PC-9 (cell line): ENCODE measurements at regions not wholly inside any gene's neighbourhood (a gene's known extent, or its start where the extent isn't known, plus 50 kb on each side); places are given as distances from the start of the nearest gene placed in this dataset.

Source experiments
- BruUV-seq: library from RNA; stranded (reverse); fragments of 400-500 nt; replicated peaks from 2 replicates; lab custom pipeline; 2021; lab: Mats Ljungman, UMichigan
- CTCF ChIA-PET: fragments of 300-600 bp; sonication (Branson Sonifier 250); formaldehyde crosslinking; loops from one replicate; lab custom pipeline; 2022; ENCODE audit warnings: antibody characterized with exemption; lab: Charles Lee
- POLR2A ChIA-PET: fragments of 300-600 bp; sonication (Branson Sonifier 250); formaldehyde crosslinking; loops from one replicate; lab custom pipeline; 2022; ENCODE audit warnings: antibody characterized with exemption; ENCODE audit not compliant: unreplicated experiment; lab: Charles Lee
- DNase-seq, 2 experiments: peaks; one replicate each; pipeline versions ENCODE4 v3.0.0 to v3.0.0-alpha.2; 2015 to 2022; ENCODE audit warnings: mixed read lengths in 1 of 2
- H2AFZ ChIP-seq: fragments of 200-600 bp; sonication (generic); 2 replicates; pipeline ENCODE4 v1.8.1; 2017; ENCODE audit warnings: antibody characterized with exemption
- H3F3A ChIP-seq: fragments of 200-600 bp; sonication (generic); 2 replicates; pipeline ENCODE4 v1.8.1; 2017; ENCODE audit warnings: antibody characterized with exemption, mild to moderate bottlenecking, low read depth; ENCODE audit not compliant: insufficient read depth
- H3K27ac ChIP-seq: fragments of 200-600 bp; sonication (generic); 2 replicates; pipeline ENCODE4 v1.6.1; 2016; ENCODE audit warnings: mixed run types
- H3K27me3 ChIP-seq: fragments of 200-600 bp; sonication (generic); 2 replicates; pipeline ENCODE4 v1.6.1; 2016; ENCODE audit warnings: low read depth, mixed run types; ENCODE audit not compliant: insufficient read depth
- H3K36me3 ChIP-seq: fragments of 200-600 bp; sonication (generic); 2 replicates; pipeline ENCODE4 v1.6.1; 2016; ENCODE audit warnings: low read depth, mixed run types
- H3K4me1 ChIP-seq: fragments of 200-600 bp; sonication (generic); replicated peaks from 2 replicates; pipeline ENCODE4 v1.6.1; 2016; ENCODE audit warnings: mixed run types; ENCODE audit not compliant: insufficient read depth
- H3K4me2 ChIP-seq: fragments of 200-600 bp; sonication (generic); 2 replicates; pipeline ENCODE4 v1.6.1; 2017; ENCODE audit warnings: mixed run types
- H3K4me3 ChIP-seq: fragments of 200-600 bp; sonication (generic); 2 replicates; pipeline ENCODE4 v1.6.1; 2016; ENCODE audit warnings: mixed run types
- H3K79me2 ChIP-seq: fragments of 200-600 bp; sonication (generic); 2 replicates; pipeline ENCODE4 v1.6.1; 2017; ENCODE audit warnings: low read depth, mixed run types
- H3K9me2 ChIP-seq: fragments of 200-600 bp; sonication (generic); 2 replicates; pipeline ENCODE4 v1.8.1; 2017; ENCODE audit warnings: mild to moderate bottlenecking; ENCODE audit not compliant: insufficient read depth
- H3K9me3 ChIP-seq: fragments of 200-600 bp; sonication (generic); 2 replicates; pipeline ENCODE4 v1.8.1; 2016; ENCODE audit warnings: low read depth; ENCODE audit not compliant: insufficient read depth
- H4K20me1 ChIP-seq: fragments of 200-600 bp; sonication (generic); 2 replicates; pipeline ENCODE4 v1.8.1; 2017; ENCODE audit not compliant: insufficient read depth
- EZH2 ChIP-seq: fragments of 200-600 bp; sonication (generic); IDR thresholded peaks from 2 replicates; pipeline ENCODE4 v1.8.0; 2017; ENCODE audit warnings: antibody characterized with exemption, low read depth
- intact Hi-C: fragments of 100-400 bp; cut with micrococcal nuclease; formaldehyde crosslinking; loops from one replicate; pipeline ENCODE4 v1.10.0; 2022; ENCODE audit not compliant: unreplicated experiment
- TF ChIP-seq, protein P1 (sequence below): fragments of 200-600 bp; sonication (generic); conservative IDR thresholded peaks from 2 replicates; pipeline ENCODE4 v1.6.1; 2017; ENCODE audit warnings: mixed run types, antibody characterized with exemption, mild to moderate bottlenecking, moderate library complexity

DNA sequence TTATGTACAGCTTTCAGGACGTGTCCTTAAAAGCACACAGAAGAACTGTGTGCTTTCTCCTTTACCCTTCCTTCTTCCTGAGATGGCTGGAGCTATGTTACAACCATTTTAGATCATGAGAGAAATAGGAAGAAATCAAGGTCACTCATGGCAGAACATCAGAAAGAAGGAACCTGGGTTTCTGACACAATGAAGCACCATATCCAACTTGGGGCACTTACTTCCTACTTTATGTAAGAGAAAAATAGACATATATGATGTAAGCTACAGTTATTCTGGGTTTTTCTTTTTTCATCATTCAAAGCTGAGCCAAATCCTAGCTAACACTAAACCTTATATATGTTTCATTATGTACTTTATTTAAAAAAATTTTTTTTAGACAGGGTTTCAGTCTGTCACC, 79.5 kb downstream of the FAM161A start:
- ChIA-PET POLR2A (no interaction called here), CTCF (no interaction called here)
- intact Hi-C loops, result no loop called here
- no TSS peak for BruUV-seq
- Histone ChIP-seq H3K27ac (no peak overlapping the region), H3K27me3 (no peaks in the 10 kb centered on the region), H3K4me2 (no peak overlapping the region), H3K9me2 (no peaks in the 10 kb centered on the region), H4K20me1 (no peaks in the 10 kb centered on the region), H3K79me2 (no peaks in the 10 kb centered on the region), H2AFZ (no peak overlapping the region), H3F3A (peaks cover 14% of the 10 kb centered on the region), H3K4me1 (peaks cover 29% of the 10 kb centered on the region), H3K36me3 (no peaks in the 10 kb centered on the region), H3K4me3 (no peak overlapping the region), H3K9me3 (no peaks in the 10 kb centered on the region)
- TF ChIP-seq, protein P1, sequence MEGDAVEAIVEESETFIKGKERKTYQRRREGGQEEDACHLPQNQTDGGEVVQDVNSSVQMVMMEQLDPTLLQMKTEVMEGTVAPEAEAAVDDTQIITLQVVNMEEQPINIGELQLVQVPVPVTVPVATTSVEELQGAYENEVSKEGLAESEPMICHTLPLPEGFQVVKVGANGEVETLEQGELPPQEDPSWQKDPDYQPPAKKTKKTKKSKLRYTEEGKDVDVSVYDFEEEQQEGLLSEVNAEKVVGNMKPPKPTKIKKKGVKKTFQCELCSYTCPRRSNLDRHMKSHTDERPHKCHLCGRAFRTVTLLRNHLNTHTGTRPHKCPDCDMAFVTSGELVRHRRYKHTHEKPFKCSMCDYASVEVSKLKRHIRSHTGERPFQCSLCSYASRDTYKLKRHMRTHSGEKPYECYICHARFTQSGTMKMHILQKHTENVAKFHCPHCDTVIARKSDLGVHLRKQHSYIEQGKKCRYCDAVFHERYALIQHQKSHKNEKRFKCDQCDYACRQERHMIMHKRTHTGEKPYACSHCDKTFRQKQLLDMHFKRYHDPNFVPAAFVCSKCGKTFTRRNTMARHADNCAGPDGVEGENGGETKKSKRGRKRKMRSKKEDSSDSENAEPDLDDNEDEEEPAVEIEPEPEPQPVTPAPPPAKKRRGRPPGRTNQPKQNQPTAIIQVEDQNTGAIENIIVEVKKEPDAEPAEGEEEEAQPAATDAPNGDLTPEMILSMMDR, result no peak
- no peak for TF ChIP-seq EZH2
- no peak for DNase-seq

- TF ChIP-seq EZH2, result no peak
- TF ChIP-seq, protein P1, result no peak
Observed at GRCh38 chr2:61771904-61772845, 81.7 kb downstream of the FAM161A start.

DNA sequence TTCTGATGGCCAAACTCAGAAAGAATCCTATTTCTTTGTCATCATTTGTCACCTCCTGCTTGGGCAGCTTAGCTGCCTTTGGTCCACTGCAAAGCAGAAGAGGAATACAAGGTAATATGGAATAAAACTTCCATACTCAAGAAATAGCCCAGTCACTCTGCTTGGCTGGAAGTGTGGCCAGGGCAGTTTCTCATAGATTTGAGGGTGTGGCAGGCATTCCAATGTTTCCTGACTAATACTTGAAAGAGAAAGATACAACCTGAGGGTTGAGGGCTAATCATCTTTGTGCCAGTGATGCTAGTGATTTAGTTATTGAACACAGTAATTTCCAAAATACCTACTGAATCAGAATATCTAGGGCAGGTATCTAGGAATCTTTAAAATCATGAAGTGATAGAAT, 83.1 kb downstream of the FAM161A start:
- no peak for TF ChIP-seq EZH2
- TF ChIP-seq, protein P1, result no peak
- no peaks in the 10 kb centered on the region for H3K79me2 ChIP-seq
- H3K4me2 ChIP-seq, result peak overlapping the region; percentile 70
- intact Hi-C loops, result no loop called here
- H2AFZ ChIP-seq, result peak overlapping the region; percentile 50; the same call in 1 of the 2 replicates
- CTCF ChIA-PET, result no interaction called here
- H3K27ac ChIP-seq, result peak overlapping the region; percentile 97
- POLR2A ChIA-PET, result interaction anchor here (0.6 kb wide), 2 partner anchors 131 to 150 kb away, joined by 3 read pairs; no protein-coding TSS in a partner anchor
- DNase-seq, result peak; percentile 74 to 86
- no peaks in the 10 kb centered on the region for H3K9me2 ChIP-seq
- H4K20me1 ChIP-seq, result no peaks in the 10 kb centered on the region
- BruUV-seq, result no TSS peak
- no peaks in the 10 kb centered on the region for H3K9me3 ChIP-seq
- peaks cover 26% of the 10 kb centered on the region for H3F3A ChIP-seq
- no peaks in the 10 kb centered on the region for H3K36me3 ChIP-seq
- H3K4me1 ChIP-seq, result peaks cover 36% of the 10 kb centered on the region
- no peak overlapping the region; the same call in 1 of the 2 replicates for H3K4me3 ChIP-seq
- H3K27me3 ChIP-seq, result no peaks in the 10 kb centered on the region

More at GRCh38 chr2:61771904-61772845, 81.7 kb downstream of the FAM161A start:
- Histone ChIP-seq H3K4me1 (peaks cover 36% of the 10 kb centered on the region), H3F3A (peaks cover 24% of the 10 kb centered on the region), H3K27me3 (no peaks in the 10 kb centered on the region), H4K20me1 (no peaks in the 10 kb centered on the region), H3K4me2 (no peak overlapping the region), H2AFZ (peak overlapping the region; percentile 35; the same call in 1 of the 2 replicates), H3K27ac (peak overlapping the region; percentile 97), H3K4me3 (no peak overlapping the region), H3K36me3 (no peaks in the 10 kb centered on the region), H3K9me3 (no peaks in the 10 kb centered on the region), H3K79me2 (no peaks in the 10 kb centered on the region), H3K9me2 (no peaks in the 10 kb centered on the region)
- no peak for DNase-seq
- CTCF ChIA-PET, result no interaction called here
- BruUV-seq, result no TSS peak
- POLR2A ChIA-PET, result interaction anchor here (0.6 to 0.7 kb wide), 2 partner anchors 34 to 64 kb away, joined by 4 to 5 read pairs; no protein-coding TSS in a partner anchor
- intact Hi-C loops, result no loop called here
